Hepatocyte (in vitro differentiated cells): ENCODE measurements at regions not wholly inside any gene's neighbourhood (a gene's known extent, or its start where the extent isn't known, plus 50 kb on each side); places are given as distances from the start of the nearest gene placed in this dataset.

ENCODE experiments used
- CTCF ChIP-seq: fragments of 200-600 bp; sonication (generic); IDR thresholded peaks from 2 replicates; pipeline ENCODE4 v1.5.1; 2016; ENCODE audit warnings: antibody characterized with exemption, mild to moderate bottlenecking; ENCODE audit not compliant: poor library complexity
- EZH2 ChIP-seq: fragments of 200-600 bp; sonication (generic); IDR thresholded peaks from 2 replicates; pipeline ENCODE4 v1.6.1; 2016; ENCODE audit warnings: antibody characterized with exemption, mild to moderate bottlenecking, borderline replicate concordance

GRCh38 chr3:118401887-118402286, 632.8 kb downstream of the IGSF11 start:
- no peak for TF ChIP-seq CTCF
- no peak for TF ChIP-seq EZH2
